DMS114 treated with DMSO at 0.1 percent for 48 hours (cell line): ENCODE measurements at regions not wholly inside any gene's neighbourhood (a gene's known extent, or its start where the extent isn't known, plus 50 kb on each side); places are given as distances from the start of the nearest gene placed in this dataset.

ENCODE experiments used
- DNase-seq: peaks from one replicate; lab custom pipeline; 2025; ENCODE audit not compliant: unreplicated experiment; lab: John Stamatoyannopoulos, UW

DNA sequence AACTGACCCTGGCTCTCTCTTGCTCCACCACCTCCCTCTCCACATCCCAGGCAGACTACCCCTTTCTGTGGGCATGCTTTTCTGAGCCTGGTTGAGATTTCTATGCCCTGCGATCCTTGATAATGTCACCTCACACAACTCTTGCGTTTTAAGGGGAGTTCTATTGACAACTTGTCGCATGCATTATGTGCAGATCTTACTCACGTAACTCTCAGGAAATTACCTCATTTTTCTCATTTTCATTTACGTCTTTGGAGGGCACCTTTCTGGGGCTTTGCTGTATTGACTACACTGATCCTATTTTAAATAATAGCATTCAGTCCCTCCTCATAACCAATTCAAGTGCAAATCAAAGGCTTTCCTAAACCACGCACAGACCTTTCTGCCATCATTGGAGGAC, 140.4 kb upstream of the WWC1 start:
- DNase-seq: no peak

DNA sequence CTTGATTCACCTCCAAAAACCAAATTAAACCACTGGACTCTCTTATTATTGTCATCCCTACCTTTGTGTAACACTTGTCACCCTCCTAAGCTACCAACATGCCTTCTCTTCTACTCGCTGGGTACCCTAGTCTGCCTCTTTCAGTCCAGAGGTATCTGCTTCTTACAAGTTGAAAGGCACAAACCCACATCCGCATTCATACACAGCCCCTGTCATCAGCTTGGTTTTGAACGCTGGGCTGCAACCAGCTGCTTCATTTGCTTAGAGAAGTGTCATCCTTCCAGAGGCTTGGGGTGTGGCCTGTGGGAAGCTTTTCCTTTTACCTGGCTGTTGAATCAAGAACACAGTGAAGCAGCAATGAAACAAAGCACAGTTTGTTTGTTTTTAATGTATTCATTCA, 138.8 kb upstream of the WWC1 start:
- DNase-seq: no peak

- no peak for DNase-seq
These were observed 138.1 kb upstream of the WWC1 start for GRCh38 chr5:168153263-168153875.

DNA sequence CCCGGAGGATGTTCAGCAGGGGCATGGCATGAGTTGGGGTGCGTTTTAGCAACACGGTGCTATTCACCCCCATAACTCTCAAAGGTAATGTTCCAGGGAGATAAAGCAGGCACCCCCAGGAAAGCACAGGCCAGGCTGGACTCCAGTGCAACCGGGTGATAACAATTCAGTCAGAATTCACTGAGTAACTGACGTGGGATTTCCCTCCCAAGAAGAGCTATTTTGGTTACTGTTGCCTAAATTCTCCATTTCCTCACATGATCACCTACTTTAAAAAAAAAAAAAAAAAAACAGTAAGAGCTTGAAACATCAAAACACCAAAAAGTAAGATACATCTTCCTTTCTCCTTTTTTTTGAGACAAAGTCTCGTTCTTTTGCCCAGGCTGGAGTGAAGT, 137.6 kb upstream of the WWC1 start:
- DNase-seq: no peak

DNA sequence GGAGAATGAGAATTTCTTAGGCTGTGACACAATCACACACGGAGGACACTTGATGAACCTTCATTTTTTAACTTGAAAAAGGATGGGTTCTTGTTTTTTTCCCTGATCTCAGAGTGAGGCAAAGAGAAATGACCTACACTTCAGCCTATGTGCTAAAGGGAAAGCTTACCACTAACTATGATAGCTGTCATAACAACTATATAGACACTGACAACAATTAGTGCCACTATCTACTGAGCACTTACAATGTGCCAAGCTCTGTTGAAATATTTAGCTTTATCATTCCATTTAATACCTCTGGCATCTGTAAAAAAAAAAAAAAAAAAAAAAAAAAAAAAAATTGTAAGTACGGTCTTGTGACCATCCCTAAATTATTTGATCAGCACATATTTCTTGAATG, 135.9 kb upstream of the WWC1 start:
- DNase-seq: no peak

- DNase-seq: no peak
These were observed 135.3 kb upstream of the WWC1 start for GRCh38 chr5:168156170-168156569.

- no peak for DNase-seq
These were observed 134.3 kb upstream of the WWC1 start for GRCh38 chr5:168157141-168157540.

DNA sequence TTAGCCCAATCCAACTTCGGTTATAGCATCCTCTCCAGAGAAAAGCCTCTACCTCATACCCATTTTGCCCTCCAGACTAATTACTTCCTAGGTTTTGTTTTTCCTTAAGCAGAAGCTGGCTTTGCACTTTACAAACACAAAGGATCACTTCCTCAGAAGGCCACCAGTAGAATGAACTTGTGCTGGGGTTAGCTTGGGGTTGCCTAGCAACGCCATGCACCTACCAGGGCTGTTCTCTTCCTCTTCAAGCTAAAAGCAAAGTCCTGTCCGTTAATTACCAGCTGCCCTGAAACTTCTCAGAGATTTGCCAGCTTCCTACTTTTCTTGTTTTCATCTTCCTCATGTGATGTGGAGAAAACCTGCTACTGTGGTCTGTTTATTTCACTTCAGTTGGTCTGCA, 132.0 kb upstream of the WWC1 start:
- no peak for DNase-seq

DNA sequence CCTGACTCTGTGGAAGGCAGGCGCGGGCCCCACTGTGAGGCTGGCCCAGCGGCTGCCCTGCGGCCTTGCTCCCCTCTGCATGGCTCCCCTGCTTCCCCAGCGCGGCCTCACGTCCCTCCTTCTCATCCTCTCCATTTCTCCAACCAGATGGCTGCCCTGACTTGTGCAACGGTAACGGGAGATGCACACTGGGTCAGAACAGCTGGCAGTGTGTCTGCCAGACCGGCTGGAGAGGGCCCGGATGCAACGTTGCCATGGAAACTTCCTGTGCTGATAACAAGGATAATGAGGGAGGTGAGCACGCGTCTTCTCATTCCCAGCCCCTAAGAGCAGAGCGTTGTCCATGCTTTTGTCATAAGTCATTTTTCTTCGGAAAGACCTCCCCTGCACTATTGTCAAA, 129.0 kb upstream of the WWC1 start:
- no peak for DNase-seq

DNA sequence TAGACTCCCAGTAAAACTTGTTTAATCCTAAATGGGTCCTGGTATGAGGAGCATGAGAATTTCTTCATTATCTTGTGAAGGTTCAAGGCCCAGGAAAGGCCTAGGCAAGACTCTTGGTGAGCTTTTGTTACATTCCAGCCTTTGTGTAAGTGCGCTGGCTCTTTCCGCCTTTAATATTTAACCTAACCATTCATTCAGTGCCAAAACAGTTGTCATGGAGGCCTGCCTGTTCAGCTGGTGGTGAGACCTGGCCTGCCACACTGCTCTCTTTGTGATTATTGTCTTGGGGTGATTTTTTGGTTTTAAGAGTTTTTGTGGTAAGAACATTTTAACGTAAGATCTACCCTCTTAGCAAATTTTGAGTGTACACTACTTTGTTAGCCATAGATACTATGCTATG, 127.5 kb upstream of the WWC1 start:
- no peak for DNase-seq

DNA sequence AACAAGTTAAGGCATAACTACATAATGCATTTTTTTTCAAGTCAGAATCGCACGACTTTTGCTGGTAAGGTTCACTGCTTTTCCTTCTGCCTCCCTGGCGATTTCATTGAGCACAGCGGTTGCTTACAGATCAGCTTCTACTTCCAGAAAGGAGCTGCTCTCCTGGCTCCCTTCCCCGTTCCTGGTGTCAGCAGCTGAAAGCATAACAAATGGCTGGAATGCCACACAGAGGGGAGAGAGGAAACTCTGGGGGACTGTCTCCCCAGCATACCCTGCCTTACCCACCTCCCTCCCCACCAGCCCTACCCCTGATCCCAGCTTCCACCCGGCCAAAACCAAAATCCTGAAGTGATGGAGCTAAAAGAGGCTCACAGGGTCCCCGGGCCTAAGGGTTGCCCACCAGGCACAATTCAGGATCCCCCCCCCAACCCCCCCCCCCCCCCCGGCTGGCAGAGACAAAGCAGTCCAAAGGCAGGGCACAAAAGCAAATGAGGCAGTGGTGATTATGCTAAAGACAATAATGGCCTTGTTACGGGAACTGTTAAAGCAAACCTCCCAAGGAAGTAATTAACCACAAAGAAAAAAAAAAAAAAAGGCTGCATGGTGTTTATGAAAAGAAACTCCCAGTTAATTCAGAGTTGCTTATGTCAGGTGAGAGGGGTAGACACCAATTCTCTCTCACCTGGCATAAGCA, 126.1 kb upstream of the WWC1 start:
- DNase-seq: no peak

DNA sequence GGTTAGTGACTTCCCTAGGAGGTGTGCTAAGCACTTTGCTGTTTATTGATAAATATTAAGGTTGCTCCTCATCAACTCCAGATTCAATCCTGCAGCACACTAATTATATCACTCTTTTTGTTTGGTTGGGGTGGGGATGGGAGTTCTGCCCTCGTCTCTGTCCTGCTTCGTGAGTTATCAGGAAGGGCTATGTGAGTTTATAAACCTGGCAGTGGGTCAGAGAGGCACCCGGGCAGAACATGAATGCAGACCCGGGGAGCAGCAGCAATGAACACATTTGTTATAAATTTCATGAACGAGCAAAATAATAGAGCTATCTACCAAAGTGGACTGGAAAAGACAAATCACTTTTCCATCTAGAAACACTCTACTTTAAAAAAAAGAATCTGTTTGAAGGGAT, 125.5 kb upstream of the WWC1 start:
- DNase-seq: no peak

DNA sequence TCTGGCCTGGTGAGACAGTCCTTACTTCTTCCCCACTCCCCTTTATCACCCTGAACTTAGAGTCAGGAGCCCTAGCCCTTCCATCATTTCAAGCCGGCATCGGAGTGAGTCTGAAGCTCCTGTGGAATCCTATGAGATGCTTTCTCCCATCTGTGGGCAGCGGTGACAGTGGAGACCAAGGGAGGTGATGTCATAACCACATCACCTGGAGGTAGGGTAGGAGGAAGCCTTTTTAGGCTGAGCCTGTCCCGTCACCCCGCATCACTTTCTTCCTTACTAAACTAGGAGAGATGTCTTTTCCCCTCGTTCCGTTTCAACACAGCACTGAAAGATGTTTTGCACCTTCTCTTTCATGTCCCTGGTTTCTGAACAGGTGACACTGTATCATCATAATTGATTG, 124.1 kb upstream of the WWC1 start:
- DNase-seq: no peak

DNA sequence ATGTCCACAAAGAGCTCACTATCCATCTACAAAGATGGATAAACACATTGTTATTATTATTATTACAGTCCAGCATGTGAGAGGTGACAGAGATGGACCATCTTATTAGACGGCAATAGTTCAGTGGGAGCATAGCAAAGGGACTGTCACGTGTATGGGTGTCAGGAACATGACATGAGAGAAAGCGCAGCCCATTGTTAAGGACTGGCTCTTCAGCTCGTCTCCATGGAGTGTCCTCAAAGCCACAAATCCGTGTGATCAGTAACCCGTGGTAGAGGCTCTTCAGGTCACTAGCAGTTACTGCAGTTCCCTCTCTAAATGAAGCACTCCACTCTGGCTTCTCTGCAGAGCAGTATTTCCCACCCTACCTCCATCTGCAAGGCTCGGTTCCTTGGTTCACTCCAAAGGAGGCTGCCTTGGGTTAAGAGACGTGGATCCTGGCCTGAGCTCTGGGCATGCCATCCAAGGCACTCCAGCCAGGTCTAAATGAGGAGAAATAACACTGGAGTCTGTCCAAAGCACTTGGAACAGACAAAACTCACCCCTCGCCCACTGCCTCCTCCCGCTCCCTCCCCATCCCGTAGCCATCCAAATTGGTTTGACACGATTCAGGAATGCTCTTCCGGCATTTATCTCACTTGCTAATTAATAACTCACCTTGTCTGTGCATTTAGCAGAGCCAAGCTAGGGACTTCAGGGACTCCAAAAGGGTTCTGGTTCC, 122.3 kb upstream of the WWC1 start:
- no peak for DNase-seq

GRCh38 chr5:168169791-168170190, 121.7 kb upstream of the WWC1 start:
- DNase-seq: no peak

DNA sequence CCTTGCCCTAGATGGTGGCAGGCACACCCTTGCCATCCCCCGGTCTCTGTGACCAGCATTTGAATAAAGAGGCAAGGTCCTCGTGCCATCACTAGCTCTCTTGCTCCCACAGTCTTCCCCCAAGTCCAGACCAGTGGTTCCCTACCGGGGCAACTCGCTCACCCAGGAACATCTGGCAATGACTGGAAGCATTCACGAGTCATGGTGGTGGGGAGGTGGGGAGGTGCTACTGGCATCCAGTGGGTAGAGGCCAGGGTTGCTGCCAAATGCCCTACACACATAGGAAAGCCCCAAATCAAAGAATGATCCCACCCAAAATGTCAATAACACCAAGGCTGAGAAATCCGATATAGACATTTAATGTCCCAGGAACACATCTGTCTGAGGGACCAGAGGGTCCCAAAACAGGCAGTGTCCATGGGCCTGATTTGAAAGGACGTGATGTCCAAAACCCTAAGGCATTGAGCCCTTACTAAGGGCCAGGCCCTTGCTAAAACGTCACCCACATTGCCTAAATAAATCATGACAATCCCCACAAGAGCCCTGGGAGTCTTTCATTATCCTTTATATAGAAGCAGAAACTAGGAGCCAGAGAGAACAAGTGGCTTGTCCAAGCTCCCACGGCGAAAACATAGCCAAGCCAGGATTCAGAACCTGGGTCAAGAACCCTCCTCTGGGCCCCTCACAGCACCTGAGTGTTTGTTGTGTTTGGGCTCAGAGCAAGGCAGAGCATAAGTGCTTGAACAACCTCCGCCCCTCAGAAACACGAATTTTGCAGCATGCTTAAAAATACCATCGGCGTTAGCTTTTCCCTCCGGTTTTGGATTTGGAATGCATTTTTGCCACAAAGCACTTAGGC, 119.3 kb upstream of the WWC1 start:
- DNase-seq: no peak

DNA sequence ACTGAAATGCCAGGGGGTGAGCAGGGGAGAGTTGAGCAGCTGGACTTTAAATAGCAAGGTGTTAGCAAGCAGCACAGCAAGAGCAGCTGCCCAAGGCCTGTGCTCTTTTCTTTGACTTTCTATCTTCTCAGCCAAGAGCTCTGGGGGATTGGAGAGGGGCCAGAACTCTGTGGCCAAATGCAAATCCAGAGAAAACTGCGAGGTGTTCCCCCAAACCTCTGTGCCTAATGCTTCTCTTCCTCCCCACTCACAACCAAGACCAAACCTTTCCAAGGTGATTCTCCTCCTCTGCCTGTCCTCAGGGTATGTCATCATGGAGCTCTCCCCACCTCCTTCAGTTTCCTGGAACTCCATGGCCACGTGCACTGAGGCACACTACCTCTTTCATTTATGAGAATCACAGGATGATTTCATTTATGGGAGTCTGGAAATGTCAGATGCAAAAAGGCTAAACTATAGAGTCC, 118.7 kb upstream of the WWC1 start:
- no peak for DNase-seq

- DNase-seq: no peak
These were observed 117.1 kb upstream of the WWC1 start for GRCh38 chr5:168174376-168174775.

- no peak for DNase-seq
These were observed 115.2 kb upstream of the WWC1 start for GRCh38 chr5:168176251-168176650.

- DNase-seq: no peak
These were observed 114.5 kb upstream of the WWC1 start for GRCh38 chr5:168176941-168177340.

DNA sequence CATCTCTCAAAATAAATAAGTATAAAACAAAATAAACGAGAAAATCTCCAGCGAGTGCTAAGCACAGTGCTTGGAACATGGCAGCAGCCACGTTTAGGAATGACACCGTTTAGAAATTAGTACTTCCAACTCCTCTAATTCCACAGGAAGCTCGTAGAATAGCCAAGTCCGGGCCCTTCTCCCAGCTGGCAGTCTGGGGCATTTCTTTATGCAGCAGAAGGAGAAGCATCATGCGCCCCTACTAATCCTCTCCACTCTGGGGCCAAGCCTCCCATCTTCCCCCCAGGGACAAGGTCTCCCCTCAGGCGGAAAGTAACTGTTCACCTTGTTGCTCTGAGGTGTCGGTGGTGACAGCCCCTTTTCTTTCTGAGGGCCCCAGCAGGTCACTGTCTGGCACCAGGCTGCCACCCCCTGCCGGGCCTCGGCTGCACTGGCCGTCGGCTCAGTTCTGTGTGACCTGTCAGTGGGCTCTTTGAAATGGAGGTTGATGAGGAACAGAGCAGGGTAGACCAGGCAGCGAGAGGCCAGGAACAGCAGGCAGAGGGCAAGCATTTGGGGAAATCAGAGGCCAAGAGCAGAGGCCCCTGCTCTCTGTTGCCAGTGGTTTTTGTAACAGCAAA, 113.5 kb upstream of the WWC1 start:
- DNase-seq: no peak
